PC-3 (cell line): ENCODE measurements at regions not wholly inside any gene's neighbourhood (a gene's known extent, or its start where the extent isn't known, plus 50 kb on each side); places are given as distances from the start of the nearest gene placed in this dataset.

Experiments
- CTCF ChIP-seq: fragments of 300-600 bp; sonication (generic); conservative IDR thresholded peaks from 2 replicates; pipeline ENCODE4 v1.5.1; 2017; ENCODE audit warnings: antibody characterized with exemption, low read depth, mild to moderate bottlenecking, low read length
- EZH2 ChIP-seq: fragments of 300-600 bp; sonication (generic); IDR thresholded peaks from one replicate; pipeline ENCODE4 v1.6.1; 2017; ENCODE audit warnings: antibody characterized with exemption, mild to moderate bottlenecking, low read length; ENCODE audit not compliant: unreplicated experiment
- EZH2phosphoT487 ChIP-seq: fragments of 300-600 bp; sonication (generic); IDR thresholded peaks from 2 replicates; pipeline ENCODE4 v1.6.1; 2018; ENCODE audit warnings: mild to moderate bottlenecking, antibody characterized with exemption, low read length, borderline replicate concordance

DNA sequence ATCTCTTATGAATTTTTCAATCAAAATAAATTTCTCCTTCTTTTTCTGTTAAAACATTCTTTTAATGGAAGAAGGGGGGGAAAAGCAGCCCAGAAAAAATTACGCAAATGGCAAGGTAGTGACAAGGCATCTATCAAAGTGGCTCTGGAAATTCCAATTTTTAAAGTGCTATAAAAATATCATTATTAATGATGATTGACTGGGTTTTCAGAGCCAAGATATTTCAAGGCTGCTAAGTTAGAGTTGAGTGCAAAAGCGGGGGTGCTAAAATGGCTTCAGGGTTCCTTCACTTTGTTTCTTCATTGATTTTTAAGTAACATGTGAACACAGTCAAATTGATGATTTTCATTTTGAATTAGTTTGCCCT, 171.6 kb upstream of the CITED2 start:
- TF ChIP-seq CTCF (no peak), EZH2phosphoT487 (no peak), EZH2 (no peak)
